HG02840 (cell line): ENCODE measurements at regions not wholly inside any gene's neighbourhood (a gene's known extent, or its start where the extent isn't known, plus 50 kb on each side); places are given as distances from the start of the nearest gene placed in this dataset.

Source experiments
- ATAC-seq: cut with Tn5 transposase; IDR thresholded peaks from one replicate; pipeline ENCODE4 v1.9.1; 2021; ENCODE audit warnings: mild to moderate bottlenecking, moderate library complexity, moderate number of reproducible peaks; ENCODE audit not compliant: unreplicated experiment, low FRiP score

DNA sequence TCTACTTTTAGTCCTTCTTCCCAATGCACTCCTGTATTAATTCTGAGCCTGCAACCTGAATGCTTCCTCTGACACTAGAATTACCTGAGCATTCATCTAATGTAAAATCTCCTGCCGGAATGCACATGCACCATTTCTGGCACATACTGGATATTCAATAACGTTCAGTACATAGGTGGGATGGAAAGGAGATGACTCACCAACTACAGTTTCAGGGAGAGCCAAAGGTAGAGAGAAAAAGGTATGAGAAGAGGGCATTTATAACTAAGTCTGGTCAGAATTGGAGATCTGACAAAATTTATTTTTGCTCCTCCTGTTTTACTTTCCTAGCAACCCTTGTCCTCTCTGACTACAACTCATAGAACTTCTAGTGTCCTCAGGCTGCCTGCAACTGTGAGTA is 1954.1 kb upstream of the CELF4 start:
- ATAC-seq, result no peak

DNA sequence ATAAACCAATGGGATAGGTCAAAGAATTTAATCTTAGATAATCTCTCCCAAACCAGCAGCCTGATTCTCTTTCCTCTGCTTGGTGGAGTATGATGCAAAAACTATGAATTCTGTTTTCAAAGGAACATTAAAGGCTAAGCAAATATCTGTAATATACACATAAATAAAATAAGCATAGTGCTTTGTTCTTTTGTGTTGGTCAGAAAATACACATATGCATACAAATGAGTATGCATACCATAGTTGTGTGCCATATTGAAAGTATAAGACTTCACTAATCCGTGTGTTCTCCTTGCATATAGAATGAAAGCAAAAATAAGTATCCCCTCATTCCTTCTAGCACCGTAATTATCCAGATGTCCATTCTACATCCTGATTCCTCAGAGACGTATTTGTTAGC is 1949.7 kb upstream of the CELF4 start:
- ATAC-seq, result no peak

DNA sequence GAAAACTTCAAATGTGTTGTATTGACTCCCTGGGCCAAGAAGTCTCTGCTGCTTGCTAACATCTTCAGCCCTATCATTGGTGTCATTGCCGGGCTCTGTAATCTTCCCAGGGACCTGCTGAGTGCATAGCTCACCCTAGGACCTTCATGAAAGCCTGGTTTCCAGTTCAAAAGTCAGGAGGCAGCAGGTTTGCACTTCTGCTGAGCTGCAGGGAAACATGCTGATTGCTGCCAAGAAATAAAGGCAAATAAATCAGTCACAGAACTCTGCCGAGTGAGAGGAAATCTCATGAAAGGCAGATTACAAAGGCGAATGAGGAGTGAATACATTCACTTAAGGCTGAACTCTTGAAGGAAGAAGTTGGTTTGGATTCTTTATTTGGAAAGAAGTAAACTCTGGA is 1947.6 kb upstream of the CELF4 start:
- ATAC-seq, result no peak

DNA sequence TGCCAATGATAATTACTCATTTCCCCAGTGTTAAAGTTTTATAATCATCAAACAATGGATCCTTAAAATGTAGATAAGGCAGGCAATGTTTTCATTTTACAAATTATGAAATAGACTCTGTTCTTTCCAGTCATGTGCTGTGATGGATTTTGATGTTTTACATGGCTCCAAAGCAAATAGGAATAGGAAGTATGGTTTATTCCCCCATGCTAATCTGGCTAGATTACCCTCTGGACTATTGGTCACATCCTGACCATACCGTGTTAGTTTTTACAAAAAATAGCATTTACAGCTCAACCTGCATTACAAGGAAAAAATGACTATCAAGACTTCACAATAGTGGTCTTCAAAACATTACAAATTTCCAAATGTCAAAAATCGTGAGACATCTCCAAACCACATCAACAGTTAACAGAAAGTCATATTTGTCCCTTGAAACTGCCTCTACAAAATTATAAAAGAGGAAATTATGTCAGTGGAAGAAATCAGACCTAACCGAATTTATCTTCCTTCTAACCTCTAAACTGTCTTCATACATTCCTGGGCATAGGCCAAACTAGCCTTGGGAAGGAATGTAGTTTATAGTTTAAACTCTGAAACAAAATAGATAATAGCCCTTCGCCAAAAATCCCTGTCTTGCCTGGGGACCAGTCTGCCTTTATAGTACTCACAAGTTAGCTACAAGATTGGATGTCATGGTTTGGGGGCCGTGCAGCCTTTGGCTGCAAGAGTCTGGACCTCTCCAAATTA is 1941.2 kb upstream of the CELF4 start:
- ATAC-seq, result no peak

DNA sequence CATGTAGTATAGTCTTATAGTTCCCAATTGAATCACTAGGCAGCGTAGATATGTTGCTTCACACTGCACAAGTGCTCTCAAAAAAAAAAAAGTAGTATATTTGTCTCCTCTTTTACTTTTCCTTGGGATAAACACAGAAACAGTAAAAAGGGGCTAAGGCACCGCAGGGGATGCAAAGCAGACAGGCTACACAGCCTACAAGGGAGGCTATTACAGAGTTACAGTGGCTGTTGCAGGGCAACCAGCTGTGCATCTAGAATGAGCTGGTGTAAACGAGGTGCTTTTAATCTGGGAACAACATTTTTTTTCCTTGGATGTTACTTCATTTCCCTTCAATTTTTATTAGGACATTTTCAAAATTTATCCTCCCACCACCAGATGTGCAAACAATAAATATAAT is 1934.7 kb upstream of the CELF4 start:
- no peak for ATAC-seq

DNA sequence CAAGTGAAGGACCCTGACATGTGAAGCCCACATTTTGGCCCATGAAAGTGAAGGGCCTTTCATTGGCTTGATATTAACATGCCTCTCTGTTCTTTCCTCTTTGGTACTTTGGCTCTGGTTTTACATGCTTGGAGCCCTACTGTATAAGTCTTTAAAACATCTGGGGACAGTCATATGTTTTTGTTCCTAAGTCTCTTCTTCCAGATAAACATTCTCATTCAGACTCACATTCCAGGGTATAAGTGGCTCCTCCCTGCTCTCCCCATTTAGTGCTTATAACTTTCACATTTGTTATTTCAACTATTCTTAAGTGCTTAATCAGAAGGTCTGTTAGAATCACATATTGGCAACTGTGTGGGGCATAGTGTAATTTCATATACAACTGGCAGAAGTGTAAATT is 1932.2 kb upstream of the CELF4 start:
- ATAC-seq, result no peak

DNA sequence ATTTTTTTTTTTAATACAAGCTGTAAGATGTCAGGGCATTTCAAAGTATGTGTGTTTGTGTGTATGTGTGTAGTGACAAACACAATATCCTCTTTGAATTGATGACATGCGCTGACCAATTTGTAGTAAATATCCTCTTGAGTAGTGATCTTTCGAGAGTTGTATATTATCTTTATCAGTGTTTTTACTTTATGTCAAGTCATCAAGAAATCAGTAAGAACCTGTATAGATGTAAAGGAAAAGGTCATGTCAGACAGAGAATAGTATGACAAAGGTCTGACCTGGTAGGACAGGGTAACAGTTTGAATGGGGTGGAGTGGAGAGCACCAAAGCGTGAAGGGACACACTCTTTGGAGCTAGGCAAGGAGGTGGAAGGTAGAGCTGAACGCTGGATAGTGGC is 1931.4 kb upstream of the CELF4 start:
- no peak for ATAC-seq

DNA sequence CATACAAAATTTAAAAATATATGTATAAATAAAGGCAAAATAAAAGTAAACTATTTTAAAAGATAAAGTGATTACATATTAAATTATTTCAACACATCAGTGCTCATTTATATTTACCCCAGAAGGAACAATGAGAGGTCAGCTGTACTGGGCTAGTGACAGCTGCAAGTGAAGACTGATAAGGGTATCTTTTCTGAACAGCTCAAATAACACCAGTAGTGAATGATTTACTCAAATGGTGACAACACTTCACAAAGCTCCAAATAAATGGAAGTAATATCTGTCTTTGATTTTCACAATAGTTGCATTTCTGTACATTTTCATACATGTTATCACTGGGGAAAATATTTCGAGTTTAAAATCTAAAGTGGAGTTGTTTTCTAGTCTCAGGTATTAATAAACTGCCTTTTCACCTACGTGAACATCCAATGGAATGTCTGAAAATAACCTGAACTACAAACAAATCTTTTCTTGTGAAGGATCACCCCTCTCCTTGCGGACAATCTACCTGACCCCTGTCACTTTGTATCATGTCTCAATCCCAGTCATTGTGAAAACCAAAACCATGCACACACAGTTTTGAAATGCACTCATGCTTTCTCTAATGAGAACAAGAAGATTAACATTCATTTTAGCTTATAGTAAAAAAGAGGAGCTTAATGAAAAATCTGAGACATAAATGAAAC is 1928.8 kb upstream of the CELF4 start:
- no peak for ATAC-seq

DNA sequence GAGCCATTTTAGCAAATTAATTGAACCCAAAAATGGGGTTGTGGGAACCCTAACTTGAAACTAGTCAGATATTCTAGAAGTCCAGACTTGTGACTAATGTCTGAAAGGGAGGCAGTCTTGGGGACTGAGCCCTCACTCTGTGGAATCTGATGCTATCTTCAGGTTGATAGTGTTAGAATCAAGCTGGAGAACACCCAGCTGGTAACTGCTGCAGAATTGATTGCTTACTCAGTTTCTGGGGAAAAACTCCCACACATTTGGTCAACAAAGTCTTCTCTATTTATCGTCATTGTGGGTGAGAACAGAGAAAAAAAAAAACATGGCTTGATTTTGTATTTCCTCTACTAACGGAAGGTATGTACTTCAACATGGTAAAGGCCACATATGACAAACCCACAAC is 1925.8 kb upstream of the CELF4 start:
- no peak for ATAC-seq

DNA sequence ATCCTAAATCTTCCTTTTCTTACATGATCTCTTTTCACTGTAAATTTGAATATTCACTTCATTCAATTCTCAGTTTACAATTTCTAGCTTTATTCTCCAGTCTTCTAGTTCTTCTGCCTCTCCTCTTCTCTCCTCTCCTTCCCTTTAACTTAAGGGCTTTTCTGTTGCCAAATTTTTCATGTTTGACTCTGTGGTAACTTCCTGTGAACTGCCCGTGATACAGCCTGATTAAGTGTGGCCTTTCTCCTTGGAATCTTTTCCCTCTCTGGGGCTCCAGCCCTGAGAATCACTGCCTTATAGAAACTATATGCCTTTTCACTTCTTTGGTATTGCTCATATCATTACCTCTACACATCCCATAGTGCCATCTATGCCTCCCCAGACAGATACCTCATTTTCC is 1923.8 kb upstream of the CELF4 start:
- no peak for ATAC-seq

DNA sequence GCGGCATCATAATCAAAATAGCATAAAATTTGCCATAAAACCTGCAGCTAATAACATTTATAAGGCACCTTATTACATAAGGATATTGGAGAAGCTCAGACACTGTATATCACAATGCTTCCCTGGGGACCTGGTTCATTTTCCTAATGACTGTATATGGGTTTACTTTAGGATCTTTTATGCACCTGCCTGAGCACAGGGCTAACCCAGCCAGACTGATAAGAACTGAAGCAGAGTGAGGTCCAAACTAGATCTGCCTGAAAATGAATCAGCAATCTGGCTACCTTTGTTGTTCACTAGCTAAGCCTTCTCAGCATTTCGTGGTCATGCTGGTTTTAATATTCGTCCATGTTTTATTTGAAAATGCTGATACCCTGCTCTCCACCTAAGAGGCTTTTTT is 1922.3 kb upstream of the CELF4 start:
- no peak for ATAC-seq

DNA sequence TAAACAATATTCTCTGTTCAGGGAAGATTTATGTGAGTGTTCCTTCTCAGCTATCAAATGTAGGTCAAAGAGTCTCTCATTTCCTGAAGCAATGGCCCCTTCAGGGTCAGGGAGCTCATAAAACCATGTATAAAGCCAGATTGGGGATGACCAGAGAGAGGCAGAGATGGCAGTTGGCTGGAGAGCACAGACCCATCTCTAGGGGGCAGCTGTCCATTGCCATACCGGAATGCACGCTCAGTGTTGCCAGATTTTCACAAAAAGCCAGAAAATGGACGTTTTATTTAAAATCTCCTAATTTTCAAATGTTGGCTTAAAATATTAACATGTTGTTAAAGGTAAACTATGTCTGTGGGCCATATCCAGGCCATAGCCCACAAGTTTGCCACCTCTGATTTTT is 1920.7 kb upstream of the CELF4 start:
- no peak for ATAC-seq

DNA sequence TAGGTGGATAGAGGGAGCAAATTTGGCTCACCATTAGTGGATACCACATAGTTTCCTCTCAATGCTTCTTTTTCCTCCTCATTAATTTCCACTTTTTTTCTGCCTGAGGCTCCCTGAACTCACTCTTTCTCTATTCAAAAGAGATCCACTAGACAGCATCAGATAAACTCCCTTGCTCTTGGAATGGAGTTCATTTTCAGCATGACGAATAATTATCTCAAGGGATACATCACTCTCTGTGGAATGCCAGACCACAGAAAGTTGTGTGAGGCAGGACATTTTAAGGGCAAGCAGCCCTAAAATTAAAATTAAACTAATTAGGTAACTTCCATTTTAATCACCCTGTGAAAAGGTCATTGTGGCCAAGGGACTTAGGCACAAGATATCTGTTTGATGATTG is 1920.1 kb upstream of the CELF4 start:
- no peak for ATAC-seq

DNA sequence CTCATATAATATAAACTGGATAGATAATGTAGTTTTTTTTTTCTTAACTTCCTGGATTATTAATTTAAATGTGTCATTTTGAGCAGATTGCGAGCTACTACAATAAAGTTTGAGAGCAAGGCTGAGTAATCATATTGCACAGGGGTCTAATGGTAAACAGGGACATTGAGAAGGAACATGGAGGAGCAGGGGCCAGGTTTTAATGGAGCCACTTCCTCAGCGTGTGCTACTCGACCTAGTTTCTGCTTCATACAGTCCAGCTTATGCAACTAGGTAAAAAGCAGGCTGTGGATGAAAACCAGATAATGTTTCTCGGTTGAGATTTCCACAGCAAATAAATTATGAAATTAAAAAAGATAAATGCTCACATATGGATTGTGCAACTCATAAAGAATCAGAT is 1915.7 kb upstream of the CELF4 start:
- no peak for ATAC-seq

DNA sequence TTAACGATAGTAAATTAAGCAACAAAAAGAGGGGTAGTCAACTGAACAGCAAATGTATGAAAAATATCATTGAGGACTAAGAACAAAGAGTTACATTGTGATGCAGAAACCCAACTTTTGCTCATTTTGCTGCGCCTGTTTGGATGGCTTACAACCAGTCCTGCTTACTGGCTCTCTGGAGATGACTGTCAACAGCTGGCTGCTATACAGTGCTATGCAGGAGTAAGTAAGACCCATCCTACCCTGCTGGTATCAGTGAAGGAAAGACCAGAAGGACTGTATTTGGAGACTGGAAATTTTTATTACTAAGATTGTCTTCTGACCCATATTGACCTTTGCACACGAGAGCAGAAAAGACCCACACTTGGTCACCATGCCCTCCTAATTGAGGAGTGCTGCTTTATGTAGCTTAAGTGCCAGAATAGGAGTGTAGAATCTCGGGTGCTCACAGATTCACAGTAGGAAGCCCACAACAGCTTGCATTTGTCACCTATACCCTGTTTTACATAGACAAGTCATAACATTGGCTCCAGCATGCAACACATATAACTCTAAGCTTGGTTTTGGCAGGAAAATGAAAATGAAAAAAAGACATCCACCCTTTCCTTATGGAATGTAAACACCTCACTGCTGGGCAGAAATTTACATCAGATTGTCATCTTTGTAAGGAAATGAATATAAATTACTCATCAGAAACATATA is 1915.0 kb upstream of the CELF4 start:
- no peak for ATAC-seq

DNA sequence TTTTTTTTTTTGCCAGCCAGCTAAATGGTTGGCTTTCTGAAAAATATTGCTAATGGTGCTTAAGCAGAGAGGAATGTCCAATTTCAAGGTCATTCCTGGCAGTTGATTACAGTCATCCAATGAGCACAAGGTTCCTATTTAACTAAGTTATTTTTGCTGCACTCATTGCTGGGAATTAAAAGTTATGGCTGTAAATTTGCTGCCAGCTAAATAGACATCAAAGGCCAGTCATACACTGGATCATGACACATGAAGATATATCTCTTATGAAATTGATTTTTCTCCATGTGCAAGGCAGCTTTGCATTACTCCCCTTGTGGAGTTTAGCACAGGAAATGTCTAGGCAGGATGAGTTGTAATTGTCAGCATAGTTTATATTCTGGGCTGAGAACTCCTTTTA is 1898.4 kb upstream of the CELF4 start:
- ATAC-seq, result no peak

DNA sequence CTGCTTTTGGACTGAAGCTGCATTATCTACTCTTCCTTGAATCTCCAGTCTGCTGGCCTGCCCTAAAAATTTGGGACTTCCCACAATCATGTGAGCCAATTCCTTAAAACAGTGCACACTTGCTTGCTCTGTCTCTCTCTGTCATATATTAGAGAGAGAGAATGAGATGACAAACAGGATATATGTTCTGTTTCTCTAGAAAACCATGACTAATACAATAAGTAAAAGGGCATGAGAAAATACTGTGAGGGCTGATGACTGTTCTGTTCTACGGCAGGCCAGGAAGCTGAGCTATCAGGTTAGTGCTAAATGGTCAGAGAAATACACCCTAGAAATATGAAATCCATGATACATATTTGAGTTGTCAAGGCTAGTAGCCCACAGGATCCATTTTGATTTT is 1896.8 kb upstream of the CELF4 start:
- ATAC-seq, result no peak

DNA sequence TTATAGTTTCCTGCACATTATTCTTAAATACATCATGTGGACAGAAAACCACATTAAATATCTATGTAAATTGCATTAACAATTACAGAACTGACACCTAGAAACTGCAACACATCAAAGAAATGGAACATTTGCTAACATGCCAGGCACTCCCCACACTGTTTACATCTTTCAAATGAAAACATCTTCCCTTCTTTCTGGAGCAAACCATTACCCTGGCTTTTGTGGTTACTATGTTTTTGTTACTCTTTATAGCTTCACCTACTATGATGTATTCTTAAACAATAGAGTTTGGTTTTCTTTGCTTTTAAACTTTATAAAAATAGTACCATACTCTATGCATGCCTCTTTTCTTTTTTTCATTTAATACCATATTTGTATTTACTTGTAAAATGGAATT is 1894.5 kb upstream of the CELF4 start:
- ATAC-seq, result no peak

DNA sequence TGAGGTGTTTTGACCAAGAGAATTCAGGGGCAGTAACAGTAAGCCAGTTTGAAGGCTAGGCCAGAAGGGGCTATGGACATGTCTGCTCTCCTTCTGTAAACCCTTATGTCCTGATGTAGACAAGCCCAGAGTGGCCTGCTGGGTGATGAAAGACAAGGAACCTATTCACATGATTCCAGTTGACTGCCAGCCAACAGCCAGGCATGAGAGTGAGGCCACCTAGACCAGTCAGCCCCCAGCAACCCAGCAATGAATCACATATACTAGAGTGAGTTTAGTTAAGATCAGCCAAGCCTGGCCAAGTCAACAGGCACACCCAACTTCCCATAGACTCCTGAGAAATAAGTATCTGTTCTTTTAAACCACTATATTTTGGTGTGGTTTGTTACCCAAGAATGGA is 1889.7 kb upstream of the CELF4 start:
- ATAC-seq, result no peak

DNA sequence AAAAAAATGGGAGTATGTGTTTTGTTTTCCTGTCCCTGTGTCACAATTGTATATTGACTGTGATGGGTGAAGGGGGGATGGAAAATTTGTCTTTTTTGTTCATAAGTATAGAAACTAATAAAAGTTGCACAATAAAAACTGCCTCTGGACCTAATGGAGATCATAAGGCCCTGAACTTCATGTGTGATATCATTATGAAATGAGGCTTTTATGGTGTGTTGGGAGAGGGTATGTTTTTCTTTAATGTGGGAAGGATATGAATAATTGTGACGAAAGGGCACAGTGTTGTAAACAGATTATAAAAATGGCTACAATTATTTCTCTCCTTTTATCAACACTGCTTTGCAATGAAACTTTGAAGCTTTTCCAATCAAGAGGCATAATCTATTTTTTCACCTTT is 1889.3 kb upstream of the CELF4 start:
- ATAC-seq, result no peak

DNA sequence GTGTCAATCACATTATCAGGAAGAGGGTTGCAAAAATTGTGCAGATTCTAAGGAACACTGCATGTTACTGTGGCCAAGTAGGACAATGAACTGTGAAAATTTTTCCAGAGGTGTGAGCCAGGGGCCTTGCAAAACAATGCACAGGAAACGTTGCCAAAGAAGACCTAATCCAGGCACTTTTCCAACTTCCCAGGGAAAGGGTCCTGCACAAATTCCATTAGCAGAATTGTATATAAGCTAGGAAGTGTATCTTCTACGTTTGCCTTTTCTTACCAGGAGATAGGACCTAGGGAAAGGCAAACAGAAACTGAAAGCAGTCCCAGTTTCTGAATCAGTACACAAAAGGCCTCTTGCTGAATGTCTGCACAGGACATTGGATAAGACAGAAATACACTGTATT is 1888.3 kb upstream of the CELF4 start:
- ATAC-seq, result no peak

DNA sequence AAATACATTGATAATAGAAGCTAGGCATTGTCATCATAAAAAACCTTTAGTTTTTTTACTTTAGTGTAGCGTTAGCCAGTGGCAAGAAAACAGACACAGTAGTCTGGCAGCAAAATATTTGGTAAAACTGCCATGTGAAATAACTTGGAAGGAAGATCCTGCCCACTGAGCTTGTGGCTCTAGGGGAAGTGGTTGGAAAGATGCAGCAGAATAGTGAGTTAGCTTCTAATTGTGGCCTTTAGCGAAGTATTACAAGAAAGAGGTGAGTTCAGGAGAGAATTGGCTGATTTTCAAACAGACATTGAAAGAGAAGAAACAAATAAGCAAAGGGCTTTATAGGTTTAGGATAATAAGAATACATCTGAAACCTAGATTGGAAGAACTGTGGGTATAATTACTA is 1887.8 kb upstream of the CELF4 start:
- no peak for ATAC-seq
